ENCODE measurements at regions not wholly inside any gene's neighbourhood (a gene's known extent, or its start where the extent isn't known, plus 50 kb on each side); places are given as distances from the start of the nearest gene placed in this dataset.

DNA sequence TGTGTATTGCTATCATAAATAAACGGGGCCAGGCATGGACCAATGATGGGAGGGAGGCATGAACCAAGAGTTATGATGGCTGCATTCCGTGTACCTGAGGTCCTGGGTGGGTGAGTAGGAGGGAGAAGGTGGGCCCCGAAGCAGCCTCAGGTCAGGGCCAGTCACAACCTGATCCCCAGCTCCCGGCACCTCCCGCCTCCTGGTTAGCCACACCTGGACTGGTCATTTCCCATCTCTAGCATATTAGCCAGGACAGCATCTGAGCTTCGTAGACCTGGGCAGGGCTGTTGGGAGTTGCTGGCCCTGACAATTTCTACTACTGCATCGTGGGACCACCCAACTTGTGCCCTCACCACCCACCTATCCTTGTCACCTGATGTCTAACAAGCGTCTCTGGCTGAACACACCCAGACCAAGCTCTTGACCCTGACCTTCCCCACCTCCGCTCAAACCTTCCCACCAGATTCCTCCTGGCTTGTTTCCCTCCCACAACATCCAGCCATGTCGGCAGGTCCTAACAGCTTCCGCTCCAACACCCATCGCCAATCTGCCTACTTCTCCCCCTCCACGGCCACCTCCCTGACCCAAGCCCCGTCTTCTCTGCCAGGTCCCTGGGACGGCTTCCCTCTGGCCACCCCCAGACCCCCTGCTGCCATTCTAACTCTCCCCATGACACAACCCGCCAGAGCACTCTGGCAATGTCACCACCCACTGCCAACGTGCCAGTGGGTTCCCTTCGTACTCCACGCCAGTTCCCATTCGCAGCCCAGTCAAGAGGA is 133.8 kb upstream of the IQSEC1 start:
- TF ChIP-seq, protein P1, sequence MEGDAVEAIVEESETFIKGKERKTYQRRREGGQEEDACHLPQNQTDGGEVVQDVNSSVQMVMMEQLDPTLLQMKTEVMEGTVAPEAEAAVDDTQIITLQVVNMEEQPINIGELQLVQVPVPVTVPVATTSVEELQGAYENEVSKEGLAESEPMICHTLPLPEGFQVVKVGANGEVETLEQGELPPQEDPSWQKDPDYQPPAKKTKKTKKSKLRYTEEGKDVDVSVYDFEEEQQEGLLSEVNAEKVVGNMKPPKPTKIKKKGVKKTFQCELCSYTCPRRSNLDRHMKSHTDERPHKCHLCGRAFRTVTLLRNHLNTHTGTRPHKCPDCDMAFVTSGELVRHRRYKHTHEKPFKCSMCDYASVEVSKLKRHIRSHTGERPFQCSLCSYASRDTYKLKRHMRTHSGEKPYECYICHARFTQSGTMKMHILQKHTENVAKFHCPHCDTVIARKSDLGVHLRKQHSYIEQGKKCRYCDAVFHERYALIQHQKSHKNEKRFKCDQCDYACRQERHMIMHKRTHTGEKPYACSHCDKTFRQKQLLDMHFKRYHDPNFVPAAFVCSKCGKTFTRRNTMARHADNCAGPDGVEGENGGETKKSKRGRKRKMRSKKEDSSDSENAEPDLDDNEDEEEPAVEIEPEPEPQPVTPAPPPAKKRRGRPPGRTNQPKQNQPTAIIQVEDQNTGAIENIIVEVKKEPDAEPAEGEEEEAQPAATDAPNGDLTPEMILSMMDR (conservative IDR thresholded peaks at IDR 0.05) = no peak
- no peak for TF ChIP-seq ZFX (IDR thresholded peaks at IDR 0.05)
- no peak overlapping the region for H3K27ac ChIP-seq

DNA sequence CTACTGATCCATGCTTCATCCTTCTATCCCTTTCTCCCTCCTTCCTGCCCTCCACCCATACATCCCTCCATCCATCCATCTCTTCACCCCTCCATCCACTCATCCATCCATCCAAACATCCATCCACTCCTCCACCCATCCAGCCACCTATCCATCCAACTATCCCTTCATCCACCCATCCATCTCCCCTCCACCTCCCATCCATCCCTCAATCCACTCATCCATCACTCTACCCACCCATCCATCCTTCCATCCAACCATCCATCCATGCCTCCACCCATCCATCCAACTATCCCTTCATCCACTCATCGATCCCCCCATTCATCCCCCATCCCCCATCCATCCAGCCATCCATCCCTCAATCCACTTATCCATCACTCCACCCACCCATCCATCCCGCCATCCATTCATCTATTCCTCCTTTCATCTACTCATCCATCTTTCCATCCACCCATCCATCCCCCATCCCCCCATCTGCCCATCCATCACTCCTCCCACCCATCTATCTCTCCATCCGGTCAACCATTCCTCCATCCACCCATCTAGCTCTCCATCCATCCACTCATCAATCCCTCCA is 132.4 kb upstream of the IQSEC1 start:
- no peak for TF ChIP-seq ZFX (IDR thresholded peaks at IDR 0.05)
- TF ChIP-seq, protein P1 (conservative IDR thresholded peaks at IDR 0.05) = no peak
- no peak overlapping the region for H3K27ac ChIP-seq

DNA sequence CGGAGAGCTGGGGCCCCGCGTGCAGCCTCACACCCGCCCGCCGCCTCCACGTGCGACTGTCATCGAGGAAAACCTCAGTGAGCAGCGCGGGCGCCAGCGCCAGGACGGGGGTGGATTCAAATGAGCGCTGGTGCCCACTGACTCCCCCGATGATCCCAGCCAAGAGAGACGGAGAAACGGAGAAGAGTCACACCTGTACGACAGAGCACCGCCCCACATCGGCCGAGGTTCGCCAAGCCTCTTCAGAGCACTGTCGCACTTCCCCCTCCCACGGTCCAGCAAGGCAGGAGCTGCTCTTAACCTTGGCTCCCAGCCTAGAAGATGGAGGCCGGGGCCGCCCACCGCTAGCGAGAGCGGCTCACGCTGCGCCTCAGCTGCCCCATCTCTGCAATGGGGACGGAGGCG is 130.9 kb upstream of the IQSEC1 start:
- TF ChIP-seq, protein P1 (conservative IDR thresholded peaks at IDR 0.05) = no peak
- TF ChIP-seq ZFX (IDR thresholded peaks at IDR 0.05) = no peak
- H3K27ac ChIP-seq = no peak overlapping the region

DNA sequence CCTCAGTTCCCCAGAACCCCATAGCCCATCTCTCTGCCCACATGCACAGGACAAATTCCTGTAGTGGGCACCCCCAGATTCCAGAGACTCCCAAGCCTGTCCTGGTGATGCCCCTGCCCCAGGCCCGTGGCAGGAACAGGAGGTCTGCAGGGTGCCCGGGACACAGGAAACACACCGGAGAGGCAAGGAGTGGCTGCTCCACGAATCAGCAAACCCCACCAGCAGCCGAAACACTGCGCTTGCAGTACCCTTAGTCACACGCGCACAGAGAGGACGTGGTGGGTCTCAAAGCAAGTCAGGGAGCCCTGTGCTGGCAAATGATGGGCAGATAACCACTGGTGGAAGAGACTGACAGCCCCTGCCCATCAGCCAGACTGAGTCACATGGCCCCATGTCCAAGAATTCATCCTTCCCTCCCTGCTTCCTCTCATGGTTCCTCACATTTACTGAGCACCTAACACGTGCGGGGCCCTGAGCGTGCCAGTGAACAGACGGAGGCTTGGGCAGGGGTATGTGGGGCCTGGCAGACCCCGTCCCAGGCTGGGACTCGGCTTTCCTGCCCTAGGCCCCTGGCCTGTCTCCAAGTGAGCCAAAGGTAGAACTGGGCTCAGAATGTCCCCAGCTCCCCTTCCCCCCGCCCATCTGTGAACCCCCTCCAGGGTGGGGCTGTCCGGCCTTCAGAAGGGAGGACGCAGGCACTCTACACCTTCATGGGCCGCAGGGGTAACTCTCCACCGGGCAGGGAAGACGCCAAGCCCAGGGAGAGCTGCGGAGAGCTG is 130.4 kb upstream of the IQSEC1 start:
- TF ChIP-seq, protein P1 (conservative IDR thresholded peaks at IDR 0.05) = no peak
- no peak for TF ChIP-seq ZFX (IDR thresholded peaks at IDR 0.05)
- no peak overlapping the region for H3K27ac ChIP-seq

DNA sequence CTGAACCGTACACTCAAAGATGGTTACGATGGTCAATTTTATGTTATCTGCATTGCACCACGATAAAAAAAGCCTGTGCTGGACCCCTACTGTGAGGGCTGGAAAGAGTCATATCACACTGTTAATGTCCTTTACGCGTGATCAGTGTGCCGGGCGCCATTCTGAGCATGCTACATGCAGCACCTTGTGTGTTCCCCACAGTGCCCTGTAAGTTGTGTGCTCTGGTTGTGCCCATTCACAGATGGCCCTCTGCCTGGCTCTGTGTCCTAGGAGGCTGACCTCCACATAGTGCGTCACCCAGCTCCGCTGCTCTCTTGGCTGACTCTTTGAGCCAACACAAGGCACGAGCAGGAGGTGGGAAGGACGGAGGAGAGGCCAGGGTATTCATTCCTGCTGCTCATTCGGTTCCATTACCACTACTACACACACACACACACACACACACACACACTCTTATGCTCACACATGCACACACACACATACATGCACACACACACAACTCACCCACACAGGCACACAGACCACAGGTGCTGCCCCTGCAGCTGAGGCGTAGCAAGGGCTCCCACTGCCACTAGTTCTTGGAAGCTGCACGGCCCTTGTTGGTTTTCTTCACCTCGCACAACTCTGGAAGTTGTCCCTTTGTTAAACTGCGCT is 129.6 kb upstream of the IQSEC1 start:
- TF ChIP-seq ZFX (IDR thresholded peaks at IDR 0.05) = no peak
- TF ChIP-seq, protein P1 (conservative IDR thresholded peaks at IDR 0.05) = no peak

DNA sequence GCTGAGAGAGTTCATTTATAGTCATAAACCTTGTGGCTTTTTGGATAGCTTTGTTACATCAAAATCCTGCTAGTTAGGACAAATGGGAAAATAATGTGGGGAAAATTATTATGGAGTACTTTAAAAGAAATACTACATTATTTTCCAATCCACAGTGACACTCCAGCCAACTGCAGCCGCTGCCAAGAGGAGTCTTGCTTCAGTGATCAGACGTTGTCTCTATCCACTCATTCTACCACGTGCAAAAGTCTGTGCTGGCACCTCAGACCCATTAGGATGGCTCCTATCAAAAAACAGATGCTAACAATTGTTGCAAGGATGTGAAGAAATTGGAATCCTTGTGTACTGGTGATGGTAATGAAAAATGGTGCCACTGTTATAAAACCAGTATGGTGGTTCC is 128.6 kb upstream of the IQSEC1 start:
- TF ChIP-seq, protein P1 (conservative IDR thresholded peaks at IDR 0.05) = no peak
- no peak for TF ChIP-seq ZFX (IDR thresholded peaks at IDR 0.05)
- H3K27ac ChIP-seq = no peak overlapping the region

More for the DNA sequence above, 129.6 kb upstream of the IQSEC1 start:
- H3K27ac ChIP-seq = no peak overlapping the region
